ENCODE measurements at regions not wholly inside any gene's neighbourhood (a gene's known extent, or its start where the extent isn't known, plus 50 kb on each side); places are given as distances from the start of the nearest gene placed in this dataset.

DNA sequence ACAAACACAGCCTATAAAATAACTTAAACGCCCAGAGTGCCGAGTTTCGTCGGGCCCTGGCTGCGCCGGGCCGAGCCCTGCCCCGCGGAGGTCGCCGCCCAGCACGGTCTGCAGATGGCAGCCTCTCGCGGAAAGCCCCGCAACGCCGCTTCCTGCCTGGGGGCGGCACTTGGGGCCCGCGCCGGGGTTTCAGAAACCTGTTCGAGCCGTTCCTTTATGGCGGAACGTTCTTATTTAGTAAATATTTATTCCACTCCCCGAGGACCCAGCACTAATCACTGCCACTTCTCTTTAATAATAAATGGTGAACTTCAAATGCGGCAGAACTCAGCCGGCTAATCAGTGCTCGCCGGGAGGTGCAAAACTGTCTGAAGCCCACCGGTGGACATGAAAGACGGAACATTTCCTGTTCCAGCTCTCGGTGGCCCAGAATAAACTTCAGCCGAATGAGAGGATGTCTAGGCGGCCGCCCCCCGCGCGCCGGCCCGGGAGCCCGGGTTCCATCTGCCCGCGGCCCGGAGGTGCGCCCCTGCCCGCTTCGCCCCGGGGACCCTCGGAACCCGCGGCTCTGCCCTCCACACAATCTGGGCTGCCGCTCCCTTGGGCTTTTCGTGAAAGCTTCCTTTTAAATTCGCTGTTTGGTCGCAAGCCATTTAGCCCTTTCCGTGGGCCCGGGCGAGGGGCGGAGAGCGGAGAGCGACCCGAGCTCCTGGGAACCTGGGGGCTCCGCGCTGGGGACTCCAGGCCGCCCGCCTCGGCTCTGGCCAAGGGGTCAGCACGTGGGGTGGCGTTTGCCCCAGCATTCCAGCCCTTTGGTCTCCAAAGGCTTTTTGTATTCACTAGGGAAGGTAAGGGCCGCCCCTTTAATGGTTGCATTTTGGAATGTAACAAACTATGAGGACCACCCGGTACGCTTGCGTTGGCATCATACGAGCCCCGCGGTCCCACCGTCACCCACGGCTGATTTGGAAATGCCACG is 110.8 kb upstream of the ATP11B start:
- intact Hi-C loops (cut with micrococcal nuclease; ENCODE audit: unreplicated experiment), result loop anchor here (1.0 to 5.0 kb wide), 7 partner anchors 60 to 1356 kb away; no protein-coding TSS in a partner anchor

DNA sequence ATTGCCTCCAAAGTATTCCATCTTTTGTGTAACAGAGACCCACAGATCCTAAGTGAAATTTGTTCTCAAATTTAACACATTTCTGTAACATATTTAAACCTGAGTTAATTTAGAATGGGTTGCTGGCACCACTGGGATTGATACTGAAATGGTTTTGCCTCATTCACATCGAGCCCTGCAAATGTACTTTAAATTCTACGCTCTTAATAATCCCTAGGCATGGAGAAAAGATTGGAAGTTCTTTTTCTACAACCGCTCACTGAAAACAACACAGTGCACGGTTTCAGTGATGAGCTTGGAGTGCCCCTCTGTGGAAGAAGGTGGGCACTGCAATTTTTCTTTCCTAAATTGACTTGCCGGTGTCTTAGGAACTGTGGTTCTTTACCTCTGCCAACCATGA is 109.9 kb upstream of the ATP11B start:
- H3K4me1 ChIP-seq, result peaks cover 12% of the 10 kb centered on the region; the same call in 1 of the 2 replicates
- H3K4me1 Mint-ChIP-seq (ENCODE audit: low read depth, unreplicated experiment), result peaks cover 27% of the 10 kb centered on the region
- no peaks in the 10 kb centered on the region for H3K9me3 Mint-ChIP-seq (ENCODE audit: unreplicated experiment)
- H3K36me3 ChIP-seq (ENCODE audit: control insufficient read depth, insufficient read depth, low read length), result no peaks in the 10 kb centered on the region
- TF ChIP-seq, protein P1, sequence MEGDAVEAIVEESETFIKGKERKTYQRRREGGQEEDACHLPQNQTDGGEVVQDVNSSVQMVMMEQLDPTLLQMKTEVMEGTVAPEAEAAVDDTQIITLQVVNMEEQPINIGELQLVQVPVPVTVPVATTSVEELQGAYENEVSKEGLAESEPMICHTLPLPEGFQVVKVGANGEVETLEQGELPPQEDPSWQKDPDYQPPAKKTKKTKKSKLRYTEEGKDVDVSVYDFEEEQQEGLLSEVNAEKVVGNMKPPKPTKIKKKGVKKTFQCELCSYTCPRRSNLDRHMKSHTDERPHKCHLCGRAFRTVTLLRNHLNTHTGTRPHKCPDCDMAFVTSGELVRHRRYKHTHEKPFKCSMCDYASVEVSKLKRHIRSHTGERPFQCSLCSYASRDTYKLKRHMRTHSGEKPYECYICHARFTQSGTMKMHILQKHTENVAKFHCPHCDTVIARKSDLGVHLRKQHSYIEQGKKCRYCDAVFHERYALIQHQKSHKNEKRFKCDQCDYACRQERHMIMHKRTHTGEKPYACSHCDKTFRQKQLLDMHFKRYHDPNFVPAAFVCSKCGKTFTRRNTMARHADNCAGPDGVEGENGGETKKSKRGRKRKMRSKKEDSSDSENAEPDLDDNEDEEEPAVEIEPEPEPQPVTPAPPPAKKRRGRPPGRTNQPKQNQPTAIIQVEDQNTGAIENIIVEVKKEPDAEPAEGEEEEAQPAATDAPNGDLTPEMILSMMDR (IDR thresholded peaks at IDR 0.05; ENCODE audit: insufficient read depth in 1 of 2, low read depth in 1 of 2, low read length in 1 of 2, severe bottlenecking in 1 of 2, unreplicated experiment in 1 of 2), result peak; percentile 71 to 83
- intact Hi-C loops (cut with micrococcal nuclease; ENCODE audit: unreplicated experiment), result loop anchor here (1.0 to 5.0 kb wide), 7 partner anchors 61 to 1357 kb away; no protein-coding TSS in a partner anchor
- H3K27me3 ChIP-seq (replicated peaks; ENCODE audit: control insufficient read depth, insufficient read depth, low read length), result no peaks in the 10 kb centered on the region
- H3K4me3 Mint-ChIP-seq (ENCODE audit: unreplicated experiment), result peak overlapping the region; percentile 74
- H3K4me3 ChIP-seq (ENCODE audit: low read depth, low read length), result no peak overlapping the region
- peaks cover 3% of the 10 kb centered on the region for H3K27me3 Mint-ChIP-seq (ENCODE audit: insufficient read depth, unreplicated experiment)
- H3K27ac Mint-ChIP-seq (ENCODE audit: unreplicated experiment), result no peak overlapping the region
- BruUV-seq (replicated peaks), result no TSS peak
- peak; percentile 49 to 74 for DNase-seq
- H3K36me3 Mint-ChIP-seq (ENCODE audit: insufficient read depth, unreplicated experiment), result no peaks in the 10 kb centered on the region
- CTCF ChIA-PET, result interaction anchor here (0.9 to 1.3 kb wide), 3 partner anchors 27 to 981 kb away, joined by 3 to 5 read pairs (median 4); no protein-coding TSS in a partner anchor
- no peaks in the 10 kb centered on the region for H3K9me3 ChIP-seq
- POLR2A ChIA-PET, result interaction anchor here (0.9 kb wide), 1 partner anchor 956 kb away, joined by 3 read pairs; no protein-coding TSS in a partner anchor

More for the DNA sequence above, 110.8 kb upstream of the ATP11B start:
- Mint-ChIP-seq H3K4me1 (ENCODE audit: low read depth, unreplicated experiment) (peaks cover 27% of the 10 kb centered on the region), H3K27me3 (ENCODE audit: insufficient read depth, unreplicated experiment) (peaks cover 3% of the 10 kb centered on the region), H3K4me3 (ENCODE audit: unreplicated experiment) (peak overlapping the region; percentile 74), H3K27ac (ENCODE audit: unreplicated experiment) (no peak overlapping the region), H3K36me3 (ENCODE audit: insufficient read depth, unreplicated experiment) (no peaks in the 10 kb centered on the region), H3K9me3 (ENCODE audit: unreplicated experiment) (no peaks in the 10 kb centered on the region)
- TF ChIP-seq, protein P1 (IDR thresholded peaks at IDR 0.05; ENCODE audit: insufficient read depth in 1 of 2, low read depth in 1 of 2, low read length in 1 of 2, severe bottlenecking in 1 of 2, unreplicated experiment in 1 of 2), result peak; percentile 49 to 54
- Histone ChIP-seq H3K4me3 (ENCODE audit: low read depth, low read length) (peak overlapping the region; percentile 54), H3K9me3 (no peaks in the 10 kb centered on the region), H3K36me3 (ENCODE audit: control insufficient read depth, insufficient read depth, low read length) (no peaks in the 10 kb centered on the region), H3K27me3 (replicated peaks; ENCODE audit: control insufficient read depth, insufficient read depth, low read length) (no peaks in the 10 kb centered on the region), H3K4me1 (peaks cover 12% of the 10 kb centered on the region; the same call in 1 of the 2 replicates)
- no TSS peak for BruUV-seq (replicated peaks)
- ChIA-PET CTCF (interaction anchor here (0.7 to 0.8 kb wide), 2 partner anchors 9 to 61 kb away, joined by 3 to 4 read pairs; no protein-coding TSS in a partner anchor), POLR2A (no interaction called here)
- DNase-seq, result peak; percentile 59 to 79

DNA sequence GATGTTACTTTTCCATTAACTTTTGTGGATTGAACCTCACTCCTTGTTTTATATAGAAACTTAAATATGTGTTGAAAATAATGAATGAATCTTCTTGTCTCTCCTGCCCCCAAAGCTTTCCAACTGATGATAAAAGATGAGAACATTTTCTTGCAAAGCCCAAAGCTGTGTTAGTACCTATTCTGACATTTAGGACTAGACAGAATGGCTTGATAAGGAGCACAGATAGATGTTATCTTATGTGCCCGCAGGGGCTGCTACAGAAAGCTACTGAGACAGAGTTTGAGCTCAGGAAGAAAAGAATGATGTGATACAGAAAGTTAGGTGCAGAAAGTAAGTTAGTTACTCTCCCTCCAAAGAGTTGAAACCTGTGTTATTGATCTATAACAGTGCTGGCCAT is 109.4 kb upstream of the ATP11B start:
- no peaks in the 10 kb centered on the region for H3K9me3 Mint-ChIP-seq (ENCODE audit: unreplicated experiment)
- Histone ChIP-seq H3K9me3 (no peaks in the 10 kb centered on the region), H3K4me1 (peaks cover 12% of the 10 kb centered on the region; the same call in 1 of the 2 replicates), H3K27me3 (replicated peaks; ENCODE audit: control insufficient read depth, insufficient read depth, low read length) (no peaks in the 10 kb centered on the region), H3K36me3 (ENCODE audit: control insufficient read depth, insufficient read depth, low read length) (no peaks in the 10 kb centered on the region), H3K4me3 (ENCODE audit: low read depth, low read length) (no peak overlapping the region)
- no peak overlapping the region for H3K27ac Mint-ChIP-seq (ENCODE audit: unreplicated experiment)
- POLR2A ChIA-PET, result interaction anchor here (0.9 kb wide), 1 partner anchor 956 kb away, joined by 3 read pairs; no protein-coding TSS in a partner anchor
- CTCF ChIA-PET, result interaction anchor here (0.9 to 1.3 kb wide), 3 partner anchors 26 to 982 kb away, joined by 3 to 5 read pairs (median 4); no protein-coding TSS in a partner anchor
- intact Hi-C loops (cut with micrococcal nuclease; ENCODE audit: unreplicated experiment), result loop anchor here (1.0 to 5.0 kb wide), 7 partner anchors 62 to 1358 kb away; no protein-coding TSS in a partner anchor
- no peaks in the 10 kb centered on the region for H3K36me3 Mint-ChIP-seq (ENCODE audit: insufficient read depth, unreplicated experiment)
- H3K4me1 Mint-ChIP-seq (ENCODE audit: low read depth, unreplicated experiment), result peaks cover 27% of the 10 kb centered on the region
- BruUV-seq (replicated peaks), result no TSS peak
- H3K4me3 Mint-ChIP-seq (ENCODE audit: unreplicated experiment), result peak overlapping the region; percentile 74
- H3K27me3 Mint-ChIP-seq (ENCODE audit: insufficient read depth, unreplicated experiment), result peaks cover 3% of the 10 kb centered on the region
- TF ChIP-seq, protein P1 (IDR thresholded peaks at IDR 0.05; ENCODE audit: insufficient read depth in 1 of 2, low read depth in 1 of 2, low read length in 1 of 2, severe bottlenecking in 1 of 2, unreplicated experiment in 1 of 2), result no peak
- DNase-seq, result no peak
